GM19324 (cell line): ENCODE measurements at regions not wholly inside any gene's neighbourhood (a gene's known extent, or its start where the extent isn't known, plus 50 kb on each side); places are given as distances from the start of the nearest gene placed in this dataset.
"Not testable (repeated sequence)": the region's sequence is repeated elsewhere in the genome, so short reads cannot be mapped to it uniquely, and the experiment has no call there.

Experiments
- ATAC-seq: cut with Tn5 transposase; IDR thresholded peaks from one replicate; pipeline ENCODE4 v1.9.1; 2021; ENCODE audit warnings: mild to moderate bottlenecking, moderate library complexity; ENCODE audit not compliant: unreplicated experiment, low FRiP score

DNA sequence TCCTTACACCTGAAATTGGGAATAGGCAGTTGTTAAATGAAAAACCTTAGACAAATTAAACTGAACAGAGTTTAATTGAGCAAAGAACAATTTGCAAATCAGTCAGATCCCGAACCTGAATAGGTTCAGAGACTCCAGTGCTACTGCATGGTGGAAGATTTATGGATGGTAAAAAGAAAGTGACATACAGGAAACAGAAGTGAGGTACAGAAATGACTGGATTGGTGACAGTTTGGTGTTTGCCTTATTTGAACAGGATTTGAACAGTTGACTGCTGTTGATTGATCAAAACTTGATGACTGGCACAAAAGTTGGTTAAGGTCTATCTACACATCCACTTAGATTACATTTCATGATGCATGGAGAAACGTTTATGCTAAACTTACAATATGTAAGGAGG, 248.8 kb downstream of the HNMT start:
- ATAC-seq: no peak

- no peak for ATAC-seq
Observed at GRCh38 chr2:138213624-138214023, 249.4 kb downstream of the HNMT start.

DNA sequence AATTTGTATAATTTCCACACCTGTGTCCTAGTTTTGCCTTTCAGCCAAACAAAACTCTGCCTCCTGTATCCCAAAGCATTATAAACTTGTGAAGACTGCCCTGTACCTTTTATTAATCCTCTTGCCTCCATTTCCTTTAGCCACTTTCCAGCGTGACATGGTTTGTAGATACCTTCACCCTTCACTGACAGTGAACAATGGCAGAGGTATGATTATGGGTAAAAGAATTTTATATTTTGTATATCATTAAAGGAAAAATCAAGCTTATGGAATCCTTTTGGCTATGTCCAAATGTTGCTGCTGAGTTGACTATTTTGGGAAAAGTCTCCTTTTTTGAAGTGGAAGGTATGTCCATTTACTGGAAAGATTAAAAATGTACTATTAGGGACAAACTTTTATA, 251.7 kb downstream of the HNMT start:
- no peak for ATAC-seq

- no peak for ATAC-seq
Observed at GRCh38 chr2:138217975-138218374, 253.7 kb downstream of the HNMT start.

- ATAC-seq: no peak
Observed at GRCh38 chr2:138218397-138218796, 254.1 kb downstream of the HNMT start.

GRCh38 chr2:138219961-138220360, 255.7 kb downstream of the HNMT start:
- no peak for ATAC-seq

DNA sequence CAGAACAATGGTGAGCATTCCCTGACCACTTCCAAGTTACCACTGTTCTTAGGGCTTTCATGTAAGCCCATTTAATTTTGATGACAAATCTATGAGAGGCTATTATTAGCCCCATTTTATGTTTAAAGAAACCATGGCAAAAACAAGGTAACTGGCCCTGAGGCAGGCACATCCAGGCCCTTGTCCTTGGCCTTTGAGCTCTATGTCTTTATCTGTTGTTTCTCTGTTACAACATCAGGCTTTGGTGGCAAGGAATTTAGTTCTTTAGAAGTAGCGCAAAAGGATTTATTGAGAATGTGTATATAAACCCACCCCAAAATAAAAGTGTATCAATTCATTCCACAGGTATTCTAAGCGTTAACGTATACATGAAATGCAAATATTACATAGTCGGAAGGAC, 257.1 kb downstream of the HNMT start:
- no peak for ATAC-seq

GRCh38 chr2:138223319-138223718, 259.0 kb downstream of the HNMT start:
- ATAC-seq: no peak

DNA sequence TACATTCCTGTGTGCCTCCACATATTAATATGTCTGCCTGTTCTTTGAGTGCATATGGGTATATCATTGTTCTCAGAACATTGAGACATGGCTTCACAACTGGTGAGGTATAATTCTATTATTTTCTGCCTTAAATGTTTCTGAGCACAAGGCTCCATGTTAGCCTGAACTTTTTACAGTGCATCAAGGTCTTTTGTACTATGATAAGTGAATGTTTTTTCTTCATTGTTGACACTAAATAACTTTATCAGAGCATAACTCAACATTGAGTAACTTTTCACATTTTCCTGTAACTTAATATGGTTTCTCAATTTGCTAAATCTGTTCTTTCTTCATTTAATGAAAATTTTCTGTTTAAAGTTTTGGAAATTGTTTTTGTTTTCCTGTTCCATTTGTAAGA, 262.9 kb downstream of the HNMT start:
- ATAC-seq: no peak

- ATAC-seq: no peak
Observed at GRCh38 chr2:138228101-138228500, 263.8 kb downstream of the HNMT start.

DNA sequence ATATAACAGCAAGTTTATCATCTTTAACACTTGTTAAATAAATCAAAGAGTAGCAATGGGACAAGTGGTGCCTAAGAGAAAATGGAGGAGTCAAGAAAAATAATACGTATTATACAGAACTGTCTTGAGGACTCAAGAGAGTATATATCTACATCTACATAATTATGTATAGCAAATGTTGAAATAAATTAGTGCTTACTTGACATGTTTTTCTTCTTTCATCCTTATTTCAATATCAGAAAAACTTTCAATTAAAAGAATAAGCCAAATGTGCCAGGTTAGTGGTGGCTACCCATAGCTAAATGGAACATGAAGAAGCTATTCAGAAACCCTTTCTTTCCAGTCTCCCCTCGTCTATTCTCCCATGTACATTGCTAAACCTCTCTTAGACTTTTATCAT, 267.3 kb upstream of the SPOPL start:
- ATAC-seq: no peak

GRCh38 chr2:138235041-138235440, 266.5 kb upstream of the SPOPL start:
- no peak for ATAC-seq

DNA sequence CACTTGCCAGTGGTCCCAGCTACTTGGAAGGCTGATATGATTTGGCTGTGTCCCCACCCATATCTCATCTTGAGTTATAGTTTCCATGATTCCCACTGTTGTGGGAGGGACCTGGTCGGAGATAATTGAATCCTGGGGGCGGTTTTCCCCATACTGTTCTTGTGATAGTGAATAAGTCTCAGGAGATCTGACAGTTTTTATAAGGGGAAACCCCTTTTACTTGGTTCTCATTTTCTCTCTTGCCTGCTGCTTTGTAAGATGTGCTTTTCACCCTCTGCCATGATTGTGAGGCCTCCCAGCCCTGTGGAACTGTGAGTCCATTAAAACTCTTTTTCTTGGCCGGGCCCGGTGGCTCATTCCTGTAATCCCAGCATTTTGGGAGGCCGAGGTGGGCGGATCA, 265.4 kb upstream of the SPOPL start:
- ATAC-seq: no peak

- ATAC-seq: no peak
Observed at GRCh38 chr2:138237667-138238384, 263.7 kb upstream of the SPOPL start.

GRCh38 chr2:138238908-138239307, 262.7 kb upstream of the SPOPL start:
- no peak for ATAC-seq

DNA sequence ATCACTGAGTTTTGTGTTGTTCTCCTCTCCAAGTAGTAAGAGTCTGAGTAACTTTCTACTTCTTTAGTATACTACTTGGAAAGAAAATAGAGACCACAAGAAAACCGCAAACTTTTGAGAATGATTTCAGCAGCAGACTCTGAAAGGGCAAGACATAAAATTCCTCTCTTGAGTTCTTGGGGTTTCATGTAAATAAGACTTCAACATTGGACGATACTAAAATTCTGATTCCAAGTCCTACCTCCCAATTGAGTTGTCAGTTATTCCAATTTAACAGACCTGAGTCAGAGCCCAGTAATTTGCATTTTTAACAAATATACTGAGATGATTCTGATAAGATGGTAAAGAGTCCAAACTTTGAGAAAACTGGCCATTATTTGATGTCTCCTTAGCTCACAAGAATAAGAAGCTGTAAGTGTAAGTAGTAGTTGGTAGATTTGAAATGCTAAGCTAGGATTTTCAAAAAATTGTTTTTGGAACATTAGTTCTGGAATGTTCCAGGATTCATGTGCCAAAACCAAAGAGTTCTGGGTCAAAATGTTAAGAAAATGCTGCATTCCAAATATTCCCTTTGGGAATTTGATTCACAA, 261.6 kb upstream of the SPOPL start:
- no peak for ATAC-seq

DNA sequence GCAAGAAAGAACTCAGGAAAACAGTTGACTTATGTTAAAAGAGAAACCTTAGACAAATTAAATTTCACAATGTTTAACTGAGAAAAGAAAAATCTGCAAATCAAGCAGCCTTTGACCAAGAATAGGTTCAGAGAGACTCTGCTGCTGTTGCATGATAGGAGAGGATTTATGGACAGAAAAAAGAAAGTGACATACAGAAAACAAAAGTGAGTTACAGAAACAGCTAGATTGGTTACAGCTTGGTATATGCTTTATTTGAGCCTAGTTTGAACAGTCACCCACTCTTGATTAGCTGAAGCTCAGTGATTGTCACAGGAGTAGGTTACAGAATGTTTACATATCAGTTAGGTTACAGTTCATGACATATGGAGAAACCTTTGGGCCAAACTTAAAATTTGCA, 258.2 kb upstream of the SPOPL start:
- ATAC-seq: no peak

DNA sequence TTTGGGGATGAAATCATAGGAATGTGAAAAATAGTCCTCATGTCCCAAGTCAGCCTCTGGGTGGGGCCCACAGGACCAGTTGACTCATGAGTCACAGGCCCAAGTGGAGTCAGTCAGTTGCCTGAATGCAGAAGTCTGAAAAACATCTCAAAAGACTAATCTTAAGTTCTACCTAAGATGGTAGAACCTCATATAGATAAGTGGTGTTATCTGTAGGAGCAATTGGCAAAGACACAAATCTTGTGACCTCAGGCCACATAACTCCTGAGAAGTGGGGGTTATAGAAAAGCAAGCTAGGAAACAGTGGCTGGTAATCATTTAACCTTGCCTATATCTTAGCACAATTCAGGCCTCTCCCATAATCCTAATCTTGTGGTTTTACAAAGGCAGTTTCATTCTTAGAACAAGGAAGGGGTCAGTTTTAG, 257.1 kb upstream of the SPOPL start:
- no peak for ATAC-seq

DNA sequence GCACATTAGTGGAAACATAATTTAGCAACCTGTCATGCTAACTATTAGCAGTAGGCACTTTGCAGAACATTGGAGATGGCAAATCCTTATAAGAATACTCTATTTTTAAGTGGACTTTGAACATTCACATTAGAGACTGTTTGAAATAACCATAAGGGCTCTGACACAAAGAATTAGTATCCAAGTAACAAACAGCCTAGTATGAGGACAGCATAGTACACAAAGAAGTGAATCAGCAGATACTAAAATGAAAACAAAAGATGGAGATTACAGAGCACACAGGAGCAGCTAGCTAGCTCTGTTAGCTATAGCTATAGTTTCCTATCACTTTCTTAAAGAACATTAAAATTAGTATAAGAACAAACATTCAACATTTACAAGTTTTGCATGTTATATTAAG, 256.3 kb upstream of the SPOPL start:
- no peak for ATAC-seq

DNA sequence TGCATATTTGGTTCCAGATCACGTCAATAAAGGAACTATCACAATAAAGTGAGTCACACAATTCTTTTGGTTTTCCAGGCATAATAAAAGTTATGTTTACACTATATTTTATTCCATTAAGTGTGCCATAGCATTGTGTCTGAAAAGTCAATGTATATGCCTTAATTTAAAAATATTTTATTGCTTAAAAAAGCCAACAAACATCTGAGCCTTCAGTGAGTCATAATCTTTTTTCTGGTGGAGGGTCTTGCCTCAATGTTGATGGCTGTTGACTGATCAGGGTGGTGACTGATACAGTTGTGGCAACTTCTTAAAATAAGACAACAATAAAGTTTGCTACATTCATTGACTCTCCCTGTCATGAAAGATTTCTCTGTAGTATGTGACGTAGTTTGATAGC, 254.3 kb upstream of the SPOPL start:
- no peak for ATAC-seq

DNA sequence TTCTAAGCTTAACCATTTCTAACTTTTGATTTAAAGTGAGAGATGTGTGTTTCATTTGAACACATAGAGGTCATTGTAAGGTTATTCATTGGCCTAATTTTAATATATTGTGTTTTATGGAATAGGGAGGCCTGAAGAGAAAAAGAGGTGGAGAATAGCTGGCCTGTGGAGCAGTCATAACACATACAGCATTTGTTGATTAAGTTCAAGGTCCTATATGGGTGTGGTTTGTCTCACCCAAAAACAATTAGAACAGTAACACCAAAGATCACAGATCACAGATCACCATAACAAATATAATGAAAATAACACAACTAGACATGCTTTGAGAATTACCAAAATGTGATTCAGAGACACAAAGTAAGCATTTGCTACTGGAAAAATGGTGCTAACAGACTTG, 252.4 kb upstream of the SPOPL start:
- no peak for ATAC-seq

- not testable (repeated sequence) for ATAC-seq
Observed at GRCh38 chr2:138250843-138251320, 250.7 kb upstream of the SPOPL start.
